ENCODE measurements at regions not wholly inside any gene's neighbourhood (a gene's known extent, or its start where the extent isn't known, plus 50 kb on each side); places are given as distances from the start of the nearest gene placed in this dataset.

GRCh38 chrX:4550018-4550417 is 836.6 kb upstream of the PRKX start:
- in situ Hi-C loops (cut with MboI) (no loop called here), intact Hi-C loops (cut with micrococcal nuclease; ENCODE audit: unreplicated experiment) (no loop called here)
- ChIA-PET CTCF (interaction anchor here (1.5 to 2.1 kb wide), 2 partner anchors 15 to 588 kb away, joined by 4 to 8 read pairs; no protein-coding TSS in a partner anchor), SMC1A (ENCODE audit: uncharacterized antibody, unreplicated experiment) (interaction anchor here (1.0 kb wide), 2 partner anchors 587 to 609 kb away, joined by 3 read pairs; no protein-coding TSS in a partner anchor), RAD21 (ENCODE audit: unreplicated experiment) (interaction anchor here (1.4 kb wide), 1 partner anchor 587 kb away, joined by 11 read pairs; no protein-coding TSS in a partner anchor), POLR2A (interaction anchor here (0.5 kb wide), 1 partner anchor 1676 kb away, joined by 4 read pairs; no protein-coding TSS in a partner anchor)
- Histone ChIP-seq H3K27ac (ENCODE audit: control insufficient read depth, insufficient read depth) (no peak overlapping the region), H3K4me2 (ENCODE audit: control insufficient read depth, insufficient read depth) (no peak overlapping the region), H4K20me1 (ENCODE audit: control insufficient read depth, insufficient read depth) (no peaks in the 10 kb centered on the region), H3K9me3 (replicated peaks; ENCODE audit: control insufficient read depth, insufficient read depth, low read length) (no peaks in the 10 kb centered on the region), H3K4me3 (no peak overlapping the region), H3K36me3 (ENCODE audit: control insufficient read depth in 2 of 2, insufficient read depth in 2 of 2, low read length in 1 of 2) (no peaks in the 10 kb centered on the region), H3K4me1 (ENCODE audit: control insufficient read depth, insufficient read depth, low read length) (no peaks in the 10 kb centered on the region), H3K79me2 (ENCODE audit: control insufficient read depth, insufficient read depth, low read length) (no peaks in the 10 kb centered on the region), H3K27me3 (replicated peaks in 1 of 2; ENCODE audit: control insufficient read depth in 2 of 2, insufficient read depth in 2 of 2, low read length in 1 of 2) (no peaks in the 10 kb centered on the region), H2AFZ (ENCODE audit: control insufficient read depth, low read depth, low read length) (no peak overlapping the region), H3K9ac (ENCODE audit: control insufficient read depth, insufficient read depth, low read length) (no peak overlapping the region)
- TF ChIP-seq TBL1XR1 (IDR thresholded peaks at IDR 0.05; ENCODE audit: low read depth, low read length) (no peak), SP1 (IDR thresholded peaks at IDR 0.05; ENCODE audit: low read depth, low read length) (no peak), E2F4 (IDR thresholded peaks at IDR 0.05; ENCODE audit: low read depth, low read length) (no peak), BRCA1 (IDR thresholded peaks at IDR 0.05; ENCODE audit: low read depth, low read length) (no peak), IRF5 (IDR thresholded peaks at IDR 0.05; ENCODE audit: borderline replicate concordance) (no peak), ASH2L (IDR thresholded peaks at IDR 0.05; ENCODE audit: borderline replicate concordance, low read depth) (no peak)
- TF ChIP-seq, protein P1, sequence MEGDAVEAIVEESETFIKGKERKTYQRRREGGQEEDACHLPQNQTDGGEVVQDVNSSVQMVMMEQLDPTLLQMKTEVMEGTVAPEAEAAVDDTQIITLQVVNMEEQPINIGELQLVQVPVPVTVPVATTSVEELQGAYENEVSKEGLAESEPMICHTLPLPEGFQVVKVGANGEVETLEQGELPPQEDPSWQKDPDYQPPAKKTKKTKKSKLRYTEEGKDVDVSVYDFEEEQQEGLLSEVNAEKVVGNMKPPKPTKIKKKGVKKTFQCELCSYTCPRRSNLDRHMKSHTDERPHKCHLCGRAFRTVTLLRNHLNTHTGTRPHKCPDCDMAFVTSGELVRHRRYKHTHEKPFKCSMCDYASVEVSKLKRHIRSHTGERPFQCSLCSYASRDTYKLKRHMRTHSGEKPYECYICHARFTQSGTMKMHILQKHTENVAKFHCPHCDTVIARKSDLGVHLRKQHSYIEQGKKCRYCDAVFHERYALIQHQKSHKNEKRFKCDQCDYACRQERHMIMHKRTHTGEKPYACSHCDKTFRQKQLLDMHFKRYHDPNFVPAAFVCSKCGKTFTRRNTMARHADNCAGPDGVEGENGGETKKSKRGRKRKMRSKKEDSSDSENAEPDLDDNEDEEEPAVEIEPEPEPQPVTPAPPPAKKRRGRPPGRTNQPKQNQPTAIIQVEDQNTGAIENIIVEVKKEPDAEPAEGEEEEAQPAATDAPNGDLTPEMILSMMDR (IDR thresholded peaks at IDR 0.05 in 2 of 3, conservative IDR thresholded peaks at IDR 0.05 in 1 of 3; ENCODE audit: control insufficient read depth in 2 of 3, extremely low read depth in 1 of 3, insufficient read depth in 1 of 3, low read depth in 3 of 3, low read length in 3 of 3), result peak in 1 of 3 experiments; percentile 17; a peak in 1 of 6 replicates
- ATAC-seq, result peak; percentile 27; the same call in 1 of the 3 replicates
- DNase-seq (ENCODE audit: low read depth, low spot score), result no peak
- BruUV-seq (replicated peaks), result no TSS peak
- FAIRE-seq, result no peak
- WGBS (ENCODE audit: insufficient coverage, insufficient replicate concordance, low lambda C conversion rate, missing lambda C conversion rate), result 4% methylated on average over 3 of the region's 3 CpGs

Measured in GM12878 (cell line).